ENCODE measurements at regions not wholly inside any gene's neighbourhood (a gene's known extent, or its start where the extent isn't known, plus 50 kb on each side); places are given as distances from the start of the nearest gene placed in this dataset.

GRCh38 chr2:67571785-67572718 is 174.9 kb downstream of the ETAA1 start:
- H3K4me3 ChIP-seq (ENCODE audit: low read depth, low read length): no peak overlapping the region
- no peak for DNase-seq (ENCODE audit: low read depth)
- TF ChIP-seq CTCF (IDR thresholded peaks at IDR 0.05; ENCODE audit: low read depth, low read length, missing control alignments): no peak
- in situ Hi-C loops (cut with HindIII; ENCODE audit: low sequenced_read_pairs): no loop called here

GRCh38 chr2:67572721-67573435 is 175.7 kb downstream of the ETAA1 start:
- TF ChIP-seq CTCF (IDR thresholded peaks at IDR 0.05; ENCODE audit: low read depth, low read length, missing control alignments): no peak
- H3K4me3 ChIP-seq (ENCODE audit: low read depth, low read length): no peak overlapping the region
- in situ Hi-C loops (cut with HindIII; ENCODE audit: low sequenced_read_pairs): no loop called here
- DNase-seq (ENCODE audit: low read depth): no peak

GRCh38 chr2:67574230-67574629 is 177.1 kb downstream of the ETAA1 start:
- no peak overlapping the region for H3K4me3 ChIP-seq (ENCODE audit: low read depth, low read length)
- in situ Hi-C loops (cut with HindIII; ENCODE audit: low sequenced_read_pairs): no loop called here
- no peak for DNase-seq (ENCODE audit: low read depth)
- TF ChIP-seq CTCF (IDR thresholded peaks at IDR 0.05; ENCODE audit: low read depth, low read length, missing control alignments): no peak

GRCh38 chr2:67576226-67576625 is 179.1 kb downstream of the ETAA1 start:
- H3K4me3 ChIP-seq (ENCODE audit: low read depth, low read length): no peak overlapping the region
- in situ Hi-C loops (cut with HindIII; ENCODE audit: low sequenced_read_pairs): no loop called here
- no peak for TF ChIP-seq CTCF (IDR thresholded peaks at IDR 0.05; ENCODE audit: low read depth, low read length, missing control alignments)
- DNase-seq (ENCODE audit: low read depth): no peak

- TF ChIP-seq CTCF (IDR thresholded peaks at IDR 0.05; ENCODE audit: low read depth, low read length, missing control alignments): no peak
- in situ Hi-C loops (cut with HindIII; ENCODE audit: low sequenced_read_pairs): no loop called here
- DNase-seq (ENCODE audit: low read depth): no peak
- H3K4me3 ChIP-seq (ENCODE audit: low read depth, low read length): no peak overlapping the region
Measured at GRCh38 chr2:67576991-67577390, 179.9 kb downstream of the ETAA1 start.

- no peak for DNase-seq (ENCODE audit: low read depth)
- TF ChIP-seq CTCF (IDR thresholded peaks at IDR 0.05; ENCODE audit: low read depth, low read length, missing control alignments): no peak
- in situ Hi-C loops (cut with HindIII; ENCODE audit: low sequenced_read_pairs): no loop called here
- H3K4me3 ChIP-seq (ENCODE audit: low read depth, low read length): no peak overlapping the region
Measured at GRCh38 chr2:67579216-67579615, 182.1 kb downstream of the ETAA1 start.
